Mesothelial cell of epicardium (in vitro differentiated cells): ENCODE measurements at regions not wholly inside any gene's neighbourhood (a gene's known extent, or its start where the extent isn't known, plus 50 kb on each side); places are given as distances from the start of the nearest gene placed in this dataset.
A peak's percentile ranks its signal among the peaks of the same experiment; 100 is the strongest.

Experiments used
- DNase-seq, 2 experiments: peaks; one replicate each; pipeline ENCODE4 v3.0.0; 2021; ENCODE audit warnings: low spot score in 2 of 2; ENCODE audit not compliant: unreplicated experiment in 2 of 2
- H3K27ac Mint-ChIP-seq: 2 replicates; pipeline ENCODE4 v1.8.0; 2021; ENCODE audit warnings: mixed read lengths
- H3K27me3 Mint-ChIP-seq: 2 replicates; pipeline ENCODE4 v1.8.0; 2021; ENCODE audit warnings: low read depth, mixed read lengths
- H3K36me3 Mint-ChIP-seq: 2 replicates; pipeline ENCODE4 v1.8.0; 2021; ENCODE audit warnings: mixed read lengths
- H3K4me1 Mint-ChIP-seq: 2 replicates; pipeline ENCODE4 v1.8.0; 2021; ENCODE audit warnings: mixed read lengths
- H3K4me3 Mint-ChIP-seq: 2 replicates; pipeline ENCODE4 v1.8.0; 2021; ENCODE audit warnings: mild to moderate bottlenecking, moderate library complexity, mixed read lengths
- H3K9me3 Mint-ChIP-seq: 2 replicates; pipeline ENCODE4 v1.8.0; 2021; ENCODE audit warnings: mixed read lengths
- TF ChIP-seq, protein P1 (sequence below): fragments of 200-600 bp; sonication (generic); IDR thresholded peaks from one replicate; pipeline ENCODE4 v1.5.0; 2021; ENCODE audit warnings: antibody characterized with exemption; ENCODE audit not compliant: unreplicated experiment

- TF ChIP-seq, protein P1, sequence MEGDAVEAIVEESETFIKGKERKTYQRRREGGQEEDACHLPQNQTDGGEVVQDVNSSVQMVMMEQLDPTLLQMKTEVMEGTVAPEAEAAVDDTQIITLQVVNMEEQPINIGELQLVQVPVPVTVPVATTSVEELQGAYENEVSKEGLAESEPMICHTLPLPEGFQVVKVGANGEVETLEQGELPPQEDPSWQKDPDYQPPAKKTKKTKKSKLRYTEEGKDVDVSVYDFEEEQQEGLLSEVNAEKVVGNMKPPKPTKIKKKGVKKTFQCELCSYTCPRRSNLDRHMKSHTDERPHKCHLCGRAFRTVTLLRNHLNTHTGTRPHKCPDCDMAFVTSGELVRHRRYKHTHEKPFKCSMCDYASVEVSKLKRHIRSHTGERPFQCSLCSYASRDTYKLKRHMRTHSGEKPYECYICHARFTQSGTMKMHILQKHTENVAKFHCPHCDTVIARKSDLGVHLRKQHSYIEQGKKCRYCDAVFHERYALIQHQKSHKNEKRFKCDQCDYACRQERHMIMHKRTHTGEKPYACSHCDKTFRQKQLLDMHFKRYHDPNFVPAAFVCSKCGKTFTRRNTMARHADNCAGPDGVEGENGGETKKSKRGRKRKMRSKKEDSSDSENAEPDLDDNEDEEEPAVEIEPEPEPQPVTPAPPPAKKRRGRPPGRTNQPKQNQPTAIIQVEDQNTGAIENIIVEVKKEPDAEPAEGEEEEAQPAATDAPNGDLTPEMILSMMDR = no peak
- Mint-ChIP-seq H3K4me3 (no peak overlapping the region), H3K27ac (no peak overlapping the region), H3K27me3 (no peaks in the 10 kb centered on the region), H3K4me1 (no peaks in the 10 kb centered on the region), H3K9me3 (peaks cover 21% of the 10 kb centered on the region), H3K36me3 (no peaks in the 10 kb centered on the region)
- no peak for DNase-seq
Measured at GRCh38 chr4:107166873-107167450, 130.8 kb upstream of the DKK2 start.

DNA sequence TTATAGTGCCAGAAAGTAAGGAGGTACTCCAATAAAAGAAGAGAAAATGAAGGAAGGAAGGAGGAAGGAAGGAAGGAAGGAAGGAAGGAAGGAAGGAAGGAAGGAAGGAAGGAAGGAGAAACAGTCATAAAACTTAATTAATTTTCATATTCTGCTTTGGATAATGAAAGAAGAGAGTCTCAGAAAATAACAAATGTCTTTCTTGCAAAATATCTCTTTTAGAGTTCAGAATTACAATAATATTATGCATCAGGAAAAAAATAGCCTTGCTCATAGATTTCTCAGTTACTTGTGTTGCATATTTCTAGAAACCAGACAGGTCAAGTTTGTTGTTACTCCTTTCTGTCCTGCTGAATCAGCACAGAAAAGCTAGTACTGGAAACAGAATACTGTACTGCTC is 130.1 kb upstream of the DKK2 start:
- Mint-ChIP-seq H3K27me3 (no peaks in the 10 kb centered on the region), H3K36me3 (no peaks in the 10 kb centered on the region), H3K9me3 (peaks cover 27% of the 10 kb centered on the region), H3K4me1 (no peaks in the 10 kb centered on the region), H3K4me3 (no peak overlapping the region), H3K27ac (no peak overlapping the region)
- TF ChIP-seq, protein P1 = no peak
- no peak for DNase-seq

GRCh38 chr4:107164962-107165475 is 128.9 kb upstream of the DKK2 start:
- no peaks in the 10 kb centered on the region for H3K36me3 Mint-ChIP-seq
- no peak overlapping the region for H3K4me3 Mint-ChIP-seq
- H3K4me1 Mint-ChIP-seq = no peaks in the 10 kb centered on the region
- TF ChIP-seq, protein P1 = no peak
- no peak for DNase-seq
- no peaks in the 10 kb centered on the region for H3K27me3 Mint-ChIP-seq
- no peak overlapping the region for H3K27ac Mint-ChIP-seq
- peaks cover 30% of the 10 kb centered on the region for H3K9me3 Mint-ChIP-seq

DNA sequence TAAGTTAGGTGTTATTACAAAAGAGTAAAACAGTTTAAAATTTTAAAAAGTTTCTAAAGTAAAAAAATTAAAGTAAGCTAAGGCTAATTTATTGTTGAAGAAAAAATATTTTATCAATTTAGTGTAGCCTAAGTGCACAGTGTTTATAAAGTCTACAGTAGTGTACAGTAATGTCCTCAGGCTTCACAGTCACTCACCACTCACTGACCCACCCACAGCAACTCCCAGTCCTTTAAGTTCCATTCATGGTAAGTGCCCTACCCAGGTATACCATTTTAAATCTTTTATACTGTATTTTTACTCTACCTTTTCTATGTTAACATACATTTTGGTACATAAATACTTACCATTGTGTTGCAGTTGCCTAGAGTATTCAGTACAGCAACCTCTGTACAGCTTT is 120.3 kb upstream of the DKK2 start:
- H3K27ac Mint-ChIP-seq = no peak overlapping the region
- H3K4me3 Mint-ChIP-seq = no peak overlapping the region
- no peaks in the 10 kb centered on the region for H3K27me3 Mint-ChIP-seq
- TF ChIP-seq, protein P1 = no peak
- H3K4me1 Mint-ChIP-seq = peaks cover 28% of the 10 kb centered on the region
- no peak for DNase-seq
- no peaks in the 10 kb centered on the region for H3K36me3 Mint-ChIP-seq
- H3K9me3 Mint-ChIP-seq = peaks cover 12% of the 10 kb centered on the region

GRCh38 chr4:107155366-107155765 is 119.3 kb upstream of the DKK2 start:
- Mint-ChIP-seq H3K27me3 (no peaks in the 10 kb centered on the region), H3K9me3 (peaks cover 6% of the 10 kb centered on the region), H3K4me1 (peaks cover 28% of the 10 kb centered on the region), H3K27ac (peak overlapping the region; percentile 2), H3K4me3 (no peak overlapping the region), H3K36me3 (no peaks in the 10 kb centered on the region)
- TF ChIP-seq, protein P1 = no peak
- no peak for DNase-seq
